ACC112 (cell line): ENCODE measurements at regions not wholly inside any gene's neighbourhood (a gene's known extent, or its start where the extent isn't known, plus 50 kb on each side); places are given as distances from the start of the nearest gene placed in this dataset.

Experiments
- H2AFZ ChIP-seq: fragments of 200-600 bp; sonication (generic); one replicate; pipeline ENCODE4 v1.6.0; 2017; ENCODE audit warnings: antibody characterized with exemption, low read length; ENCODE audit not compliant: unreplicated experiment
- H3K27ac ChIP-seq: fragments of 200-600 bp; sonication (generic); 2 replicates; pipeline ENCODE4 v1.5.1; 2014; ENCODE audit warnings: low read depth, mild to moderate bottlenecking, antibody characterized with exemption, low read length, moderate library complexity
- H3K27me3 ChIP-seq: fragments of 200-600 bp; sonication (generic); 2 replicates; pipeline ENCODE4 v1.6.1; 2014; ENCODE audit warnings: mild to moderate bottlenecking, antibody characterized with exemption, low read length, moderate library complexity, mixed read lengths; ENCODE audit not compliant: insufficient read depth
- H3K36me3 ChIP-seq: fragments of 200-600 bp; sonication (generic); 2 replicates; pipeline ENCODE4 v1.6.1; 2016; ENCODE audit warnings: mild to moderate bottlenecking, antibody characterized with exemption, low read length, moderate library complexity, mixed read lengths; ENCODE audit not compliant: insufficient read depth
- H3K4me1 ChIP-seq: fragments of 200-600 bp; sonication (generic); one replicate; pipeline ENCODE4 v1.6.1; 2016; ENCODE audit warnings: low read length, mixed read lengths; ENCODE audit not compliant: insufficient read depth, unreplicated experiment, control insufficient read depth
- H3K4me3 ChIP-seq: fragments of 200-600 bp; sonication (generic); 2 replicates; pipeline ENCODE4 v1.5.1; 2014; ENCODE audit warnings: mild to moderate bottlenecking, low read depth, low read length
- H3K79me2 ChIP-seq: fragments of 200-600 bp; sonication (generic); one replicate; pipeline ENCODE4 v1.6.0; 2016; ENCODE audit warnings: low read length; ENCODE audit not compliant: control insufficient read depth, unreplicated experiment, insufficient read depth

- no peak overlapping the region for H3K4me3 ChIP-seq
- H3K27ac ChIP-seq: no peak overlapping the region
- H3K36me3 ChIP-seq: no peaks in the 10 kb centered on the region
- peaks cover 85% of the 10 kb centered on the region for H3K27me3 ChIP-seq
- no peaks in the 10 kb centered on the region for H3K79me2 ChIP-seq
- no peaks in the 10 kb centered on the region for H3K4me1 ChIP-seq
- H2AFZ ChIP-seq: no peak overlapping the region
Measured at GRCh38 chr10:118449521-118449920, 107.4 kb upstream of the FAM204A start.

- H3K4me1 ChIP-seq: no peaks in the 10 kb centered on the region
- H3K27ac ChIP-seq: no peak overlapping the region
- peaks cover 85% of the 10 kb centered on the region for H3K27me3 ChIP-seq
- H3K4me3 ChIP-seq: no peak overlapping the region
- no peaks in the 10 kb centered on the region for H3K79me2 ChIP-seq
- no peaks in the 10 kb centered on the region for H3K36me3 ChIP-seq
- H2AFZ ChIP-seq: no peak overlapping the region
Measured at GRCh38 chr10:118448744-118449143, 106.6 kb upstream of the FAM204A start.

GRCh38 chr10:118447478-118448270, 105.5 kb upstream of the FAM204A start:
- no peak overlapping the region for H3K27ac ChIP-seq
- H3K36me3 ChIP-seq: no peaks in the 10 kb centered on the region
- H2AFZ ChIP-seq: no peak overlapping the region
- H3K79me2 ChIP-seq: no peaks in the 10 kb centered on the region
- H3K27me3 ChIP-seq: peaks cover 82% of the 10 kb centered on the region
- no peak overlapping the region for H3K4me3 ChIP-seq
- no peaks in the 10 kb centered on the region for H3K4me1 ChIP-seq

- Histone ChIP-seq H3K4me1 (no peaks in the 10 kb centered on the region), H3K27me3 (peaks cover 83% of the 10 kb centered on the region), H3K79me2 (no peaks in the 10 kb centered on the region), H3K4me3 (no peak overlapping the region), H3K36me3 (no peaks in the 10 kb centered on the region), H2AFZ (no peak overlapping the region), H3K27ac (no peak overlapping the region)
Measured at GRCh38 chr10:118445535-118445934, 103.4 kb upstream of the FAM204A start.

- H2AFZ ChIP-seq: no peak overlapping the region
- H3K27ac ChIP-seq: no peak overlapping the region
- no peaks in the 10 kb centered on the region for H3K79me2 ChIP-seq
- H3K27me3 ChIP-seq: peaks cover 82% of the 10 kb centered on the region
- no peak overlapping the region for H3K4me3 ChIP-seq
- no peaks in the 10 kb centered on the region for H3K4me1 ChIP-seq
- no peaks in the 10 kb centered on the region for H3K36me3 ChIP-seq
Measured at GRCh38 chr10:118444069-118444468, 101.9 kb upstream of the FAM204A start.

GRCh38 chr10:118442032-118442431, 99.9 kb upstream of the FAM204A start:
- peaks cover 77% of the 10 kb centered on the region for H3K27me3 ChIP-seq
- no peak overlapping the region for H3K27ac ChIP-seq
- H3K36me3 ChIP-seq: no peaks in the 10 kb centered on the region
- H3K79me2 ChIP-seq: no peaks in the 10 kb centered on the region
- H3K4me1 ChIP-seq: no peaks in the 10 kb centered on the region
- H2AFZ ChIP-seq: no peak overlapping the region
- H3K4me3 ChIP-seq: no peak overlapping the region

- Histone ChIP-seq H3K4me1 (no peaks in the 10 kb centered on the region), H2AFZ (no peak overlapping the region), H3K79me2 (no peaks in the 10 kb centered on the region), H3K27ac (no peak overlapping the region), H3K36me3 (no peaks in the 10 kb centered on the region), H3K27me3 (peaks cover 68% of the 10 kb centered on the region), H3K4me3 (no peak overlapping the region)
Measured at GRCh38 chr10:118439824-118440223, 97.7 kb upstream of the FAM204A start.

- no peak overlapping the region for H3K27ac ChIP-seq
- H3K4me1 ChIP-seq: no peaks in the 10 kb centered on the region
- H3K79me2 ChIP-seq: no peaks in the 10 kb centered on the region
- H3K27me3 ChIP-seq: peaks cover 49% of the 10 kb centered on the region
- H3K36me3 ChIP-seq: no peaks in the 10 kb centered on the region
- no peak overlapping the region for H3K4me3 ChIP-seq
- no peak overlapping the region for H2AFZ ChIP-seq
Measured at GRCh38 chr10:118436742-118437141, 94.6 kb upstream of the FAM204A start.

GRCh38 chr10:118430190-118430589, 88.1 kb upstream of the FAM204A start:
- no peak overlapping the region for H3K27ac ChIP-seq
- no peaks in the 10 kb centered on the region for H3K4me1 ChIP-seq
- no peak overlapping the region for H2AFZ ChIP-seq
- H3K79me2 ChIP-seq: no peaks in the 10 kb centered on the region
- H3K4me3 ChIP-seq: no peak overlapping the region
- H3K27me3 ChIP-seq: peaks cover 34% of the 10 kb centered on the region
- H3K36me3 ChIP-seq: no peaks in the 10 kb centered on the region

GRCh38 chr10:118423800-118424442, 81.8 kb upstream of the FAM204A start:
- no peak overlapping the region for H3K27ac ChIP-seq
- no peaks in the 10 kb centered on the region for H3K79me2 ChIP-seq
- H3K4me3 ChIP-seq: no peak overlapping the region
- no peak overlapping the region for H2AFZ ChIP-seq
- H3K36me3 ChIP-seq: no peaks in the 10 kb centered on the region
- no peaks in the 10 kb centered on the region for H3K4me1 ChIP-seq
- peaks cover 58% of the 10 kb centered on the region for H3K27me3 ChIP-seq

GRCh38 chr10:118422241-118422640, 80.1 kb upstream of the FAM204A start:
- Histone ChIP-seq H3K27ac (no peak overlapping the region), H2AFZ (no peak overlapping the region), H3K4me3 (no peak overlapping the region), H3K4me1 (no peaks in the 10 kb centered on the region), H3K27me3 (peaks cover 61% of the 10 kb centered on the region), H3K36me3 (no peaks in the 10 kb centered on the region), H3K79me2 (no peaks in the 10 kb centered on the region)
